ENCODE measurements at regions not wholly inside any gene's neighbourhood (a gene's known extent, or its start where the extent isn't known, plus 50 kb on each side); places are given as distances from the start of the nearest gene placed in this dataset.

GRCh38 chr15:95888762-95889161 lies 441.7 kb upstream of the NR2F2 start:
- TF ChIP-seq, protein P1, sequence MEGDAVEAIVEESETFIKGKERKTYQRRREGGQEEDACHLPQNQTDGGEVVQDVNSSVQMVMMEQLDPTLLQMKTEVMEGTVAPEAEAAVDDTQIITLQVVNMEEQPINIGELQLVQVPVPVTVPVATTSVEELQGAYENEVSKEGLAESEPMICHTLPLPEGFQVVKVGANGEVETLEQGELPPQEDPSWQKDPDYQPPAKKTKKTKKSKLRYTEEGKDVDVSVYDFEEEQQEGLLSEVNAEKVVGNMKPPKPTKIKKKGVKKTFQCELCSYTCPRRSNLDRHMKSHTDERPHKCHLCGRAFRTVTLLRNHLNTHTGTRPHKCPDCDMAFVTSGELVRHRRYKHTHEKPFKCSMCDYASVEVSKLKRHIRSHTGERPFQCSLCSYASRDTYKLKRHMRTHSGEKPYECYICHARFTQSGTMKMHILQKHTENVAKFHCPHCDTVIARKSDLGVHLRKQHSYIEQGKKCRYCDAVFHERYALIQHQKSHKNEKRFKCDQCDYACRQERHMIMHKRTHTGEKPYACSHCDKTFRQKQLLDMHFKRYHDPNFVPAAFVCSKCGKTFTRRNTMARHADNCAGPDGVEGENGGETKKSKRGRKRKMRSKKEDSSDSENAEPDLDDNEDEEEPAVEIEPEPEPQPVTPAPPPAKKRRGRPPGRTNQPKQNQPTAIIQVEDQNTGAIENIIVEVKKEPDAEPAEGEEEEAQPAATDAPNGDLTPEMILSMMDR (IDR thresholded peaks at IDR 0.05; ENCODE audit: borderline replicate concordance, extremely low read depth, low read length, poor library complexity, severe bottlenecking) = no peak
- no peak for TF ChIP-seq EZH2 (IDR thresholded peaks at IDR 0.05; ENCODE audit: borderline replicate concordance, low read depth, low read length, severe bottlenecking)
